ENCODE measurements at regions not wholly inside any gene's neighbourhood (a gene's known extent, or its start where the extent isn't known, plus 50 kb on each side); places are given as distances from the start of the nearest gene placed in this dataset.

- Histone ChIP-seq H3K4me3 (no peak overlapping the region), H3K9me3 (no peaks in the 10 kb centered on the region), H3K27ac (no peak overlapping the region), H3K36me3 (no peaks in the 10 kb centered on the region), H3K4me1 (no peaks in the 10 kb centered on the region), H3K27me3 (no peaks in the 10 kb centered on the region)
- TF ChIP-seq CTCF (IDR thresholded peaks at IDR 0.05), result no peak
- no peak for DNase-seq (ENCODE audit: low spot score)
These were observed 839.9 kb downstream of the MAT2B start for GRCh38 chr5:164345173-164345849.

- H3K27me3 ChIP-seq, result no peaks in the 10 kb centered on the region
- no peaks in the 10 kb centered on the region for H3K9me3 ChIP-seq
- TF ChIP-seq CTCF (IDR thresholded peaks at IDR 0.05), result no peak
- H3K4me3 ChIP-seq, result no peak overlapping the region
- no peaks in the 10 kb centered on the region for H3K36me3 ChIP-seq
- no peak overlapping the region for H3K27ac ChIP-seq
- no peaks in the 10 kb centered on the region for H3K4me1 ChIP-seq
- DNase-seq (ENCODE audit: low spot score), result no peak
These were observed 840.4 kb downstream of the MAT2B start for GRCh38 chr5:164345853-164346252.

- Histone ChIP-seq H3K4me3 (no peak overlapping the region), H3K27ac (no peak overlapping the region), H3K9me3 (no peaks in the 10 kb centered on the region), H3K4me1 (no peaks in the 10 kb centered on the region), H3K36me3 (no peaks in the 10 kb centered on the region), H3K27me3 (no peaks in the 10 kb centered on the region)
- DNase-seq (ENCODE audit: low spot score), result no peak
- TF ChIP-seq CTCF (IDR thresholded peaks at IDR 0.05), result no peak
These were observed 841.6 kb downstream of the MAT2B start for GRCh38 chr5:164346785-164347630.

GRCh38 chr5:164350236-164350635 is 844.8 kb downstream of the MAT2B start:
- no peak for TF ChIP-seq CTCF (IDR thresholded peaks at IDR 0.05)
- Histone ChIP-seq H3K27ac (no peak overlapping the region), H3K9me3 (no peaks in the 10 kb centered on the region), H3K27me3 (no peaks in the 10 kb centered on the region), H3K36me3 (no peaks in the 10 kb centered on the region), H3K4me3 (no peak overlapping the region), H3K4me1 (no peaks in the 10 kb centered on the region)
- no peak for DNase-seq (ENCODE audit: low spot score)

GRCh38 chr5:164351245-164351834 is 845.9 kb downstream of the MAT2B start:
- no peaks in the 10 kb centered on the region for H3K4me1 ChIP-seq
- no peak for DNase-seq (ENCODE audit: low spot score)
- no peaks in the 10 kb centered on the region for H3K27me3 ChIP-seq
- H3K27ac ChIP-seq, result no peak overlapping the region
- no peak overlapping the region for H3K4me3 ChIP-seq
- no peaks in the 10 kb centered on the region for H3K9me3 ChIP-seq
- H3K36me3 ChIP-seq, result no peaks in the 10 kb centered on the region
- TF ChIP-seq CTCF (IDR thresholded peaks at IDR 0.05), result no peak
